ENCODE measurements at regions not wholly inside any gene's neighbourhood (a gene's known extent, or its start where the extent isn't known, plus 50 kb on each side); places are given as distances from the start of the nearest gene placed in this dataset.

DNA sequence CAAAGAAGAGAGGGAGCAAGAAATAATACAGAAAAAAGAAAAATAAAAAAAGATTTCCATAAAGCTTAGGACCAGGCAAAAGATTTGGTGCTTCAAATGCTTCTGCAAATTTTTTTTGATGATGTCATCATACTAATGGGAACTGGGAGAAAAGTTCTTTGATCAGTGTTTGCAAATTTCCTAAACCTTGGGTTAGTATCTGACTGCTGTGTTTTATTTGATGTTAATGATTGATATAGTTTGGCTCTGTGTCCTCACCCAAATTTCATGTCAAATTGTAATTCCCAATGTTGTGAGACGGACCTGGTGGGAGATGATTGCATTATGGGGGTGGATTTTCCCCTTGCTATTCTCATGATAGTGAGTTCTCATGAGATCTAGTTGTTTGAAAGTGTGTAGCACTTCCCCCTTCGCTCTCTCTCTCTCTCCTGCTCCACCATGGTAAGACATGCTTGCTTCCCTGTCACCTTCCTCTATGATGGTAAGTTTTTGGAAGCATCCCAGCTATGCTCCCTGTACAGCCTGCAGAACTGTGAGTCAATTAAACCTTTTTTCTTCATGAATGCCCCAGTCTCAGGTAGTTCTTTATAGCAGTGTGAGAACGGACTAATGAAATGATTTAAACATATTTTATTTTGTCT lies 72.6 kb downstream of the TMEM100 start:
- no peak overlapping the region for H3K27ac ChIP-seq (ENCODE audit: low read length)
- no peaks in the 10 kb centered on the region for H3K79me2 ChIP-seq (replicated peaks; ENCODE audit: insufficient read depth, low read length)
- H3K9me3 ChIP-seq (ENCODE audit: low read length), result no peaks in the 10 kb centered on the region
- H3F3A ChIP-seq (ENCODE audit: insufficient read depth, low read length, poor library complexity, severe bottlenecking), result no peaks in the 10 kb centered on the region
- TF ChIP-seq EP300 (conservative IDR thresholded peaks at IDR 0.05; ENCODE audit: poor library complexity, severe bottlenecking), result no peak
- TF ChIP-seq REST (IDR thresholded peaks at IDR 0.05; ENCODE audit: borderline replicate concordance), result no peak
- TF ChIP-seq SMC3 (conservative IDR thresholded peaks at IDR 0.05; ENCODE audit: poor library complexity), result no peak
- TF ChIP-seq MXI1 (conservative IDR thresholded peaks at IDR 0.05; ENCODE audit: poor library complexity, severe bottlenecking), result no peak
- TF ChIP-seq RAD21 (conservative IDR thresholded peaks at IDR 0.05), result no peak
- no peak for TF ChIP-seq CTCF (IDR thresholded peaks at IDR 0.05; ENCODE audit: poor library complexity, severe bottlenecking)
- TF ChIP-seq EZH2 (IDR thresholded peaks at IDR 0.05; ENCODE audit: borderline replicate concordance, insufficient read depth, low read length, poor library complexity, severe bottlenecking), result no peak
- no peak for TF ChIP-seq POLR2AphosphoS5 (IDR thresholded peaks at IDR 0.05)
- TF ChIP-seq TAF1 (IDR thresholded peaks at IDR 0.05; ENCODE audit: low read depth), result no peak
- H3K36me3 ChIP-seq (ENCODE audit: insufficient read depth, low read length), result no peaks in the 10 kb centered on the region
- no peaks in the 10 kb centered on the region for H4K20me1 ChIP-seq (ENCODE audit: insufficient read depth)
- no peaks in the 10 kb centered on the region for H3K9me2 ChIP-seq (ENCODE audit: insufficient read depth, low read length)
- H3K27me3 ChIP-seq (ENCODE audit: insufficient read depth, low read depth, low read length), result no peaks in the 10 kb centered on the region
- H2AFZ ChIP-seq (ENCODE audit: low read depth, low read length), result no peak overlapping the region
- no peak overlapping the region for H3K4me3 ChIP-seq (ENCODE audit: low read length)
- no peak overlapping the region for H3K4me2 ChIP-seq (ENCODE audit: low read length)
- H3K9ac ChIP-seq (ENCODE audit: low read length), result no peak overlapping the region

- no peaks in the 10 kb centered on the region for H3K9me3 ChIP-seq (ENCODE audit: low read length)
- H3K9me2 ChIP-seq (ENCODE audit: insufficient read depth, low read length), result no peaks in the 10 kb centered on the region
- no peaks in the 10 kb centered on the region for H3K36me3 ChIP-seq (ENCODE audit: insufficient read depth, low read length)
Measured at GRCh38 chr17:55648086-55648485, 74.6 kb downstream of the TMEM100 start.

More at GRCh38 chr17:55648086-55648485, 74.6 kb downstream of the TMEM100 start:
- no peaks in the 10 kb centered on the region for H3F3A ChIP-seq (ENCODE audit: insufficient read depth, low read length, poor library complexity, severe bottlenecking)
- no peaks in the 10 kb centered on the region for H3K27me3 ChIP-seq (ENCODE audit: insufficient read depth, low read depth, low read length)
- H4K20me1 ChIP-seq (ENCODE audit: insufficient read depth), result no peaks in the 10 kb centered on the region
- no peak overlapping the region for H3K4me2 ChIP-seq (ENCODE audit: low read length)
- H2AFZ ChIP-seq (ENCODE audit: low read depth, low read length), result no peak overlapping the region
- H3K4me3 ChIP-seq (ENCODE audit: low read length), result no peak overlapping the region
- no peak for TF ChIP-seq EZH2 (IDR thresholded peaks at IDR 0.05; ENCODE audit: borderline replicate concordance, insufficient read depth, low read length, poor library complexity, severe bottlenecking)
- TF ChIP-seq EP300 (conservative IDR thresholded peaks at IDR 0.05; ENCODE audit: poor library complexity, severe bottlenecking), result no peak
- no peak for TF ChIP-seq POLR2AphosphoS5 (IDR thresholded peaks at IDR 0.05)
- no peak for TF ChIP-seq REST (IDR thresholded peaks at IDR 0.05; ENCODE audit: borderline replicate concordance)
- no peak for TF ChIP-seq TAF1 (IDR thresholded peaks at IDR 0.05; ENCODE audit: low read depth)
- TF ChIP-seq MXI1 (conservative IDR thresholded peaks at IDR 0.05; ENCODE audit: poor library complexity, severe bottlenecking), result no peak
- no peak for TF ChIP-seq SMC3 (conservative IDR thresholded peaks at IDR 0.05; ENCODE audit: poor library complexity)
- TF ChIP-seq CTCF (IDR thresholded peaks at IDR 0.05; ENCODE audit: poor library complexity, severe bottlenecking), result no peak
- TF ChIP-seq RAD21 (conservative IDR thresholded peaks at IDR 0.05), result no peak
- no peaks in the 10 kb centered on the region for H3K79me2 ChIP-seq (replicated peaks; ENCODE audit: insufficient read depth, low read length)
- no peak overlapping the region for H3K27ac ChIP-seq (ENCODE audit: low read length)
- no peak overlapping the region for H3K9ac ChIP-seq (ENCODE audit: low read length)

Data from neural cell (in vitro differentiated cells).